ENCODE measurements at regions not wholly inside any gene's neighbourhood (a gene's known extent, or its start where the extent isn't known, plus 50 kb on each side); places are given as distances from the start of the nearest gene placed in this dataset.

- no peak overlapping the region for H3K9ac ChIP-seq (ENCODE audit: low read length)
- no peaks in the 10 kb centered on the region for H3K79me2 ChIP-seq (ENCODE audit: control insufficient read depth, insufficient read depth, low read length)
- no peaks in the 10 kb centered on the region for H3K27me3 Mint-ChIP-seq
- H3K4me1 Mint-ChIP-seq, result no peaks in the 10 kb centered on the region
- no peaks in the 10 kb centered on the region for H3K4me1 ChIP-seq (ENCODE audit: control insufficient read depth in 2 of 2, insufficient read depth in 2 of 2, low read length in 2 of 2)
- H3K9me3 ChIP-seq (ENCODE audit: control extremely low read depth in 1 of 3, control insufficient read depth in 2 of 3, insufficient read depth in 1 of 3, low read length in 2 of 3), result peaks cover 0 to 13% (median 0%) of the 10 kb centered on the region in 3 donors
- no peaks in the 10 kb centered on the region for H4K20me1 ChIP-seq (ENCODE audit: control insufficient read depth, insufficient read depth, low read length, poor library complexity, severe bottlenecking)
- POLR2A ChIA-PET, result no interaction called here
- no peaks in the 10 kb centered on the region for H3K36me3 ChIP-seq (replicated peaks in 1 of 2; ENCODE audit: control extremely low read depth in 1 of 2, control insufficient read depth in 1 of 2, extremely low read depth in 1 of 2, insufficient read depth in 2 of 2, low read length in 1 of 2)
- TF ChIP-seq EZH2 (IDR thresholded peaks at IDR 0.05; ENCODE audit: borderline replicate concordance, insufficient read depth, low read depth, low read length, poor library complexity, severe bottlenecking), result no peak
- TF ChIP-seq CTCF (IDR thresholded peaks at IDR 0.05), result no peak
- H3K4me2 ChIP-seq (replicated peaks; ENCODE audit: low read depth, low read length, poor library complexity, severe bottlenecking), result no peak overlapping the region
- WGBS (ENCODE audit: insufficient coverage), result no CpG with 5 or more reads among the region's 2 CpGs
- no peaks in the 10 kb centered on the region for H3K27me3 ChIP-seq (replicated peaks in 1 of 4; ENCODE audit: control extremely low read depth in 1 of 4, control insufficient read depth in 3 of 4, insufficient read depth in 4 of 4, low read length in 3 of 4)
- no peak overlapping the region for H3K4me3 ChIP-seq (ENCODE audit: control extremely low read depth in 1 of 5, extremely low read depth in 1 of 5, insufficient read depth in 1 of 5, low read depth in 2 of 5, low read length in 4 of 5)
- DNase-seq (no peak), ATAC-seq (ENCODE audit: low read depth) (no peak)
- H2AFZ ChIP-seq (ENCODE audit: insufficient read depth, low read depth, low read length, poor library complexity, severe bottlenecking), result no peak overlapping the region
- no peak overlapping the region for H3K4me3 Mint-ChIP-seq
- no peak overlapping the region for H3K27ac Mint-ChIP-seq
- no peak overlapping the region for H3K27ac ChIP-seq (ENCODE audit: low read length in 2 of 2)
- H3K9me3 Mint-ChIP-seq (ENCODE audit: insufficient read depth), result peaks cover 6% of the 10 kb centered on the region
- CTCF ChIA-PET, result no interaction called here
- intact Hi-C loops (cut with micrococcal nuclease), result no loop called here
Measured at GRCh38 chr13:85590231-85590931, 208.8 kb downstream of the SLITRK6 start.

- H3K9me3 Mint-ChIP-seq (ENCODE audit: insufficient read depth), result peaks cover 6% of the 10 kb centered on the region
- POLR2A ChIA-PET, result no interaction called here
- H2AFZ ChIP-seq (ENCODE audit: insufficient read depth, low read depth, low read length, poor library complexity, severe bottlenecking), result no peak overlapping the region
- no peak overlapping the region for H3K4me3 Mint-ChIP-seq
- CTCF ChIA-PET, result no interaction called here
- TF ChIP-seq EZH2 (IDR thresholded peaks at IDR 0.05; ENCODE audit: borderline replicate concordance, insufficient read depth, low read depth, low read length, poor library complexity, severe bottlenecking), result no peak
- TF ChIP-seq CTCF (IDR thresholded peaks at IDR 0.05), result no peak
- no peak overlapping the region for H3K27ac ChIP-seq (ENCODE audit: low read length in 2 of 2)
- no peaks in the 10 kb centered on the region for H3K36me3 ChIP-seq (replicated peaks in 1 of 2; ENCODE audit: control extremely low read depth in 1 of 2, control insufficient read depth in 1 of 2, extremely low read depth in 1 of 2, insufficient read depth in 2 of 2, low read length in 1 of 2)
- DNase-seq (no peak), ATAC-seq (ENCODE audit: low read depth) (no peak)
- no peaks in the 10 kb centered on the region for H3K27me3 ChIP-seq (replicated peaks in 1 of 4; ENCODE audit: control extremely low read depth in 1 of 4, control insufficient read depth in 3 of 4, insufficient read depth in 4 of 4, low read length in 3 of 4)
- no peaks in the 10 kb centered on the region for H3K79me2 ChIP-seq (ENCODE audit: control insufficient read depth, insufficient read depth, low read length)
- H3K9me3 ChIP-seq (ENCODE audit: control extremely low read depth in 1 of 3, control insufficient read depth in 2 of 3, insufficient read depth in 1 of 3, low read length in 2 of 3), result peaks cover 0 to 13% (median 0%) of the 10 kb centered on the region in 3 donors
- no peak overlapping the region for H3K4me2 ChIP-seq (replicated peaks; ENCODE audit: low read depth, low read length, poor library complexity, severe bottlenecking)
- no peak overlapping the region for H3K27ac Mint-ChIP-seq
- H3K4me1 Mint-ChIP-seq, result no peaks in the 10 kb centered on the region
- H3K9ac ChIP-seq (ENCODE audit: low read length), result no peak overlapping the region
- intact Hi-C loops (cut with micrococcal nuclease), result no loop called here
- H4K20me1 ChIP-seq (ENCODE audit: control insufficient read depth, insufficient read depth, low read length, poor library complexity, severe bottlenecking), result no peaks in the 10 kb centered on the region
- H3K4me3 ChIP-seq (ENCODE audit: control extremely low read depth in 1 of 5, extremely low read depth in 1 of 5, insufficient read depth in 1 of 5, low read depth in 2 of 5, low read length in 4 of 5), result no peak overlapping the region
- H3K27me3 Mint-ChIP-seq, result no peaks in the 10 kb centered on the region
- 92% methylated on average over 5 of the region's 5 CpGs for WGBS (ENCODE audit: insufficient coverage)
- no peaks in the 10 kb centered on the region for H3K4me1 ChIP-seq (ENCODE audit: control insufficient read depth in 2 of 2, insufficient read depth in 2 of 2, low read length in 2 of 2)
Measured at GRCh38 chr13:85589021-85589420, 210.2 kb downstream of the SLITRK6 start.

Data from B cell (primary cell).